ENCODE measurements at regions not wholly inside any gene's neighbourhood (a gene's known extent, or its start where the extent isn't known, plus 50 kb on each side); places are given as distances from the start of the nearest gene placed in this dataset.

DNA sequence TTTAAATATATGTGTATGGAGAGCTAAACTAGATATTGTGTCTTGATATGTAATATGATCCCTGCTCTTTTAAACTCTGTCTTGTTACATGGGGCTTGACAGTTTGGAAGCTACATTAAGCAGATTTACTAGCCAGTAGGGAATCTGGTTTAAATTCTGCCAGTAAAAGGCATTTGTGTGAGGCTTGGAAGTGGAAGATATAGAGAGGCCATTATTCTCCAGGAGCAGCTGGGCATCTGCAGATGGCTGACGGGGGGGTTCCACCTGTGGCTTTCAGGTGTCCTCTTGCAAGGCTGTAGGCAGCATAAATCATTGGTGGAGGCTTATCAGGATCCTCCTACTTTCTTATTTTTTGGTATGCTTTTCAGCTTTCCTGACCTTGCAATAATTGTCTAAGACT, 179.1 kb upstream of the FBXL7 start:
- Histone ChIP-seq H3K4me1 (no peaks in the 10 kb centered on the region), H3K27ac (no peak overlapping the region), H3K4me3 (no peak overlapping the region), H3K36me3 (no peaks in the 10 kb centered on the region), H3K27me3 (no peaks in the 10 kb centered on the region), H3K9me3 (no peaks in the 10 kb centered on the region)
- ATAC-seq (ENCODE audit: low FRiP score in 2 of 2), result no peak
- TF ChIP-seq EP300 (IDR thresholded peaks at IDR 0.05) (no peak), POLR2A (IDR thresholded peaks at IDR 0.05) (no peak), POLR2AphosphoS5 (IDR thresholded peaks at IDR 0.05) (no peak)
- TF ChIP-seq, protein P1, sequence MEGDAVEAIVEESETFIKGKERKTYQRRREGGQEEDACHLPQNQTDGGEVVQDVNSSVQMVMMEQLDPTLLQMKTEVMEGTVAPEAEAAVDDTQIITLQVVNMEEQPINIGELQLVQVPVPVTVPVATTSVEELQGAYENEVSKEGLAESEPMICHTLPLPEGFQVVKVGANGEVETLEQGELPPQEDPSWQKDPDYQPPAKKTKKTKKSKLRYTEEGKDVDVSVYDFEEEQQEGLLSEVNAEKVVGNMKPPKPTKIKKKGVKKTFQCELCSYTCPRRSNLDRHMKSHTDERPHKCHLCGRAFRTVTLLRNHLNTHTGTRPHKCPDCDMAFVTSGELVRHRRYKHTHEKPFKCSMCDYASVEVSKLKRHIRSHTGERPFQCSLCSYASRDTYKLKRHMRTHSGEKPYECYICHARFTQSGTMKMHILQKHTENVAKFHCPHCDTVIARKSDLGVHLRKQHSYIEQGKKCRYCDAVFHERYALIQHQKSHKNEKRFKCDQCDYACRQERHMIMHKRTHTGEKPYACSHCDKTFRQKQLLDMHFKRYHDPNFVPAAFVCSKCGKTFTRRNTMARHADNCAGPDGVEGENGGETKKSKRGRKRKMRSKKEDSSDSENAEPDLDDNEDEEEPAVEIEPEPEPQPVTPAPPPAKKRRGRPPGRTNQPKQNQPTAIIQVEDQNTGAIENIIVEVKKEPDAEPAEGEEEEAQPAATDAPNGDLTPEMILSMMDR (IDR thresholded peaks at IDR 0.05), result no peak
- DNase-seq, result no peak
- WGBS, 2 donors, result 89 to 91% methylated on average over 1 of the region's 1 CpG

DNA sequence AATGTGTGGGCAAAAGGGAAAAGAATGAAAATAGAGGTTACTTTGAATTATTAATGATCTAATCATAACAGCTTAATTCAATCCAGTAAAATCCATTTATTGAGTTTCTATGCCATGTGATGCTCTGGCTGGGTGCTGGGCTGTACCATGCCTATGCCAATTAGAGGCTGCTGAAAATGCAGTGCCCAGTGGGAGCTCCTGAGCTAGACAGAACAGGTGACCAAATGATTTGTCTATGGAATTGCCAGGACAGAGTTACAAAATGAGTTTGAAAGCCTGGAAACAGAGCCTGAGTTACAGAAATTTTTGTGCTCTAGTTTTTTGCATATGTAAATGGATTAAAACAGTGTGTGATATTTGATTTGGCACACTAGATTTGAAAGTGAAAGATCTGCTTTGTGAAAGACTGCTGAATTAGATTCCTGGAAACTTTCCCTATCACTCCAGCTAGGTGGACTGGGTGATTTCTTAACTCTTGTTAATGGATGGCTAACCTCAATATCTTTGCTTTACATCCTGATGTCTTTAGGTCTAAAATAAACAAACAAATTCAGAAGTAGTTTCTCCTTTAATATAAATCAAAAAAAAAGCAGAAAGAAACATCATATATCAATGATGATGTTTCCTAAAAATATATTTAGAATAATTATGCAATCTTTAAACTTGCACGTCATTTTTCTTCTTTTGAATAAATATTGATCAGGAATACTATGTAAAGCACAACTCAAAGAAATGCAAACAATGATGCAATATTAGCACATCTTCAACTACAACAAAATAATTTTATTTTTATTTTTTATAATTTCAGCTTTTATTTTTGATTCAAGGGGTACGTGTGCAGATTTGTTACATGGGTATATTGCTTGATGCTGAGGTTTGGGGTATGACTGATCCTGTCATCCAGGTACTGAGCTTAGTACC, 194.8 kb upstream of the FBXL7 start:
- Histone ChIP-seq H3K9me3 (no peaks in the 10 kb centered on the region), H3K27ac (no peak overlapping the region), H3K36me3 (no peaks in the 10 kb centered on the region), H3K27me3 (no peaks in the 10 kb centered on the region), H3K4me3 (no peak overlapping the region), H3K4me1 (no peaks in the 10 kb centered on the region)
- WGBS, 2 donors, result 60 to 64% methylated on average over 2 of the region's 2 CpGs
- TF ChIP-seq POLR2AphosphoS5 (IDR thresholded peaks at IDR 0.05) (no peak), EP300 (IDR thresholded peaks at IDR 0.05) (no peak), POLR2A (IDR thresholded peaks at IDR 0.05) (no peak)
- TF ChIP-seq, protein P1 (IDR thresholded peaks at IDR 0.05), result no peak
- DNase-seq (no peak), ATAC-seq (ENCODE audit: low FRiP score in 2 of 2) (no peak)

DNA sequence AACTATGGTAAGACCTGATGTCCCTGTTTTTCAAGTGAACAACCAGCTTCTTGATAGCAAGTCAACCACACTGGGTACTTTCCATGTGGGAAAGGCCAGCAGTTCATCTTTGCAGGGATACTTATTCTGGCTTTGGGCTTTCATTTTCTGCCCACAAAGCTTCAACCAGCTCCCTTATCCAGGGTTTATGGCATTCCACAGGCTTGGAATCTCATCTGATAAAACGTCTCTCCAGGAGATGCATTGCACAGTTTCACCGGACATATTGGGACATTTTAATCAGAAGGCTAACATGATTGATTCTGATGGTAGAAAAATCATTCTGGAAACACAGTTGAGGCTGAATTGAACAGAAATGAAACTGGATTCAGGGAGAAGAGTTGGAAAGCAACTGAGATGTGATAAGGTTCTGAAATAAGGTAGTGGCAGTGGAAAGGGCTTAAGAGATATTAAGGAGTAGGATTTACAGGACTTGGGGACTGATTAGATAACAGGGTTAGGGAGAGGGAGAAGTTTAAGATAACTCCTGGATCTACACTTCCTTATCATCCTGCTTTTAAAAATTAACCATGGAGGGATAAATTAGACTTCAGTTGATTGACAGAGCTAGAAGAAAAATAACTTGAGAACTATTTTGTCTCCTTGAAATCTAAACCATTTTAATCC, 195.8 kb upstream of the FBXL7 start:
- ATAC-seq (ENCODE audit: low FRiP score in 2 of 2) (no peak), DNase-seq (no peak)
- Histone ChIP-seq H3K27ac (no peak overlapping the region), H3K36me3 (no peaks in the 10 kb centered on the region), H3K4me3 (no peak overlapping the region), H3K9me3 (no peaks in the 10 kb centered on the region), H3K27me3 (no peaks in the 10 kb centered on the region), H3K4me1 (no peaks in the 10 kb centered on the region)
- TF ChIP-seq POLR2AphosphoS5 (IDR thresholded peaks at IDR 0.05) (no peak), EP300 (IDR thresholded peaks at IDR 0.05) (no peak), POLR2A (IDR thresholded peaks at IDR 0.05) (no peak)
- TF ChIP-seq, protein P1 (IDR thresholded peaks at IDR 0.05), result no peak
- WGBS, 2 donors, result 71 to 76% methylated on average over 2 of the region's 2 CpGs

DNA sequence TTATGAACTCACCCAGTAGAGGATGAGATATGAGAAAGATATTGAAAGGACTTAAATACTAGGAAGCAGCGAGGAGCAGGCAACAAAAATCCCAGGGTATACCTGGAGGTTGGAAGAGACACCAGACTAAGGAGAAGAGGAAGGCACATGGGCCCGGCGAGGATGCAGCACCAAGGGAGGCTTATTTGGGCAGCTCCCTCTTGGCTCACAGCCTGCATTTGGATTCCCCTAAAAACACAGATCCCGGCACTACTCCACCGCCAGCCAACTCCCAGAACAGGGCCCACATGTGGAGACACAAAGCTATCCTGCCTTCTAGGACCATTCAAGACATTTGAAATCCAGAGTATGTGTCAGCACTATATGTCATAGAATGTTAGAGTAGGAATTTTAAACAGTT, 199.8 kb upstream of the FBXL7 start:
- WGBS, 2 donors, result 94% methylated on average over 5 of the region's 5 CpGs
- DNase-seq (no peak), ATAC-seq (ENCODE audit: low FRiP score in 2 of 2) (no peak)
- Histone ChIP-seq H3K4me1 (no peaks in the 10 kb centered on the region), H3K27me3 (no peaks in the 10 kb centered on the region), H3K4me3 (no peak overlapping the region), H3K27ac (no peak overlapping the region), H3K9me3 (no peaks in the 10 kb centered on the region), H3K36me3 (no peaks in the 10 kb centered on the region)
- TF ChIP-seq POLR2AphosphoS5 (IDR thresholded peaks at IDR 0.05), result no peak
- no peak for TF ChIP-seq EP300 (IDR thresholded peaks at IDR 0.05)
- no peak for TF ChIP-seq POLR2A (IDR thresholded peaks at IDR 0.05)
- TF ChIP-seq, protein P1 (IDR thresholded peaks at IDR 0.05), result no peak

All from upper lobe of left lung (tissue), 6 donors.